Left ventricle myocardium inferior (tissue), 1 donor: ENCODE measurements at regions not wholly inside any gene's neighbourhood (a gene's known extent, or its start where the extent isn't known, plus 50 kb on each side); places are given as distances from the start of the nearest gene placed in this dataset.

ENCODE experiments used
- DNase-seq: peaks from one replicate; pipeline ENCODE4 v3.0.0-alpha.2; 2020
- H3K27ac ChIP-seq: fragments of 200-600 bp; replicated peaks from 2 replicates; pipeline ENCODE4 v1.8.0; 2021
- H3K27me3 ChIP-seq: fragments of 200-600 bp; 2 replicates; pipeline ENCODE4 v1.8.0; 2021; ENCODE audit warnings: low read depth
- H3K36me3 ChIP-seq: fragments of 200-600 bp; 2 replicates; pipeline ENCODE4 v1.8.0; 2021
- H3K4me1 ChIP-seq: fragments of 200-600 bp; 2 replicates; pipeline ENCODE4 v1.8.0; 2021
- H3K4me3 ChIP-seq: fragments of 200-600 bp; 2 replicates; pipeline ENCODE4 v1.8.0; 2021; ENCODE audit warnings: mild to moderate bottlenecking, moderate library complexity
- H3K9me3 ChIP-seq: fragments of 200-600 bp; replicated peaks from 2 replicates; pipeline ENCODE4 v1.8.0; 2021
- CTCF ChIP-seq: fragments of 200-600 bp; IDR thresholded peaks from 2 replicates; pipeline ENCODE4 v1.8.0; 2021; ENCODE audit warnings: antibody characterized with exemption, mild to moderate bottlenecking, borderline replicate concordance
- intact Hi-C: fragments of 100-400 bp; cut with micrococcal nuclease; formaldehyde crosslinking; loops from one replicate; pipeline ENCODE4 v1.11.0; 2022
- donor health status: DM: no; HTN: yes; CAD: no; lungs with severe emphysema.

GRCh38 chr22:47808886-47809620 is 1046.6 kb downstream of the TBC1D22A start:
- TF ChIP-seq CTCF: no peak
- no peak overlapping the region for H3K27ac ChIP-seq
- intact Hi-C loops: no loop called here
- peaks cover 88% of the 10 kb centered on the region for H3K27me3 ChIP-seq
- H3K4me1 ChIP-seq: no peaks in the 10 kb centered on the region
- peaks cover 15% of the 10 kb centered on the region for H3K9me3 ChIP-seq
- DNase-seq: no peak
- H3K36me3 ChIP-seq: no peaks in the 10 kb centered on the region
- no peak overlapping the region for H3K4me3 ChIP-seq

- peaks cover 88% of the 10 kb centered on the region for H3K27me3 ChIP-seq
These were observed 1045.8 kb downstream of the TBC1D22A start for GRCh38 chr22:47808236-47808635.

GRCh38 chr22:47807506-47807905 is 1045.1 kb downstream of the TBC1D22A start:
- Histone ChIP-seq H3K4me1 (no peaks in the 10 kb centered on the region), H3K9me3 (peaks cover 15% of the 10 kb centered on the region), H3K4me3 (no peak overlapping the region), H3K27ac (no peak overlapping the region), H3K27me3 (peaks cover 89% of the 10 kb centered on the region), H3K36me3 (no peaks in the 10 kb centered on the region)
- intact Hi-C loops: no loop called here
- DNase-seq: no peak
- no peak for TF ChIP-seq CTCF

More at GRCh38 chr22:47808236-47808635, 1045.8 kb downstream of the TBC1D22A start:
- intact Hi-C loops: no loop called here
- Histone ChIP-seq H3K27ac (no peak overlapping the region), H3K36me3 (no peaks in the 10 kb centered on the region), H3K9me3 (peaks cover 15% of the 10 kb centered on the region), H3K4me1 (no peaks in the 10 kb centered on the region), H3K4me3 (no peak overlapping the region)
- no peak for DNase-seq
- no peak for TF ChIP-seq CTCF

GRCh38 chr22:47806894-47807293 is 1044.4 kb downstream of the TBC1D22A start:
- no peak overlapping the region for H3K27ac ChIP-seq
- peaks cover 15% of the 10 kb centered on the region for H3K9me3 ChIP-seq
- no peak for DNase-seq
- H3K27me3 ChIP-seq: peaks cover 87% of the 10 kb centered on the region
- no peak for TF ChIP-seq CTCF
- intact Hi-C loops: no loop called here
- no peak overlapping the region for H3K4me3 ChIP-seq
- no peaks in the 10 kb centered on the region for H3K36me3 ChIP-seq
- H3K4me1 ChIP-seq: no peaks in the 10 kb centered on the region

GRCh38 chr22:47805394-47805935 is 1043.0 kb downstream of the TBC1D22A start:
- DNase-seq: no peak
- intact Hi-C loops: no loop called here
- peaks cover 79% of the 10 kb centered on the region for H3K27me3 ChIP-seq

More at GRCh38 chr22:47805394-47805935, 1043.0 kb downstream of the TBC1D22A start:
- TF ChIP-seq CTCF: no peak
- no peak overlapping the region for H3K27ac ChIP-seq
- H3K4me1 ChIP-seq: no peaks in the 10 kb centered on the region
- H3K4me3 ChIP-seq: no peak overlapping the region
- H3K36me3 ChIP-seq: no peaks in the 10 kb centered on the region
- H3K9me3 ChIP-seq: peaks cover 15% of the 10 kb centered on the region
